WTC11 (cell line): ENCODE measurements at regions not wholly inside any gene's neighbourhood (a gene's known extent, or its start where the extent isn't known, plus 50 kb on each side); places are given as distances from the start of the nearest gene placed in this dataset.
A peak's percentile ranks its signal among the peaks of the same experiment; 100 is the strongest.

Experiments used
- ATAC-seq: fragments of 200-7000 bp; cut with Tn5 transposase; 2 replicates; pipeline ENCODE4 v1.10.0; 2021; ENCODE audit warnings: mild to moderate bottlenecking, moderate library complexity
- CTCF ChIA-PET: fragments of 300-600 bp; sonication (Branson Sonifier 250); formaldehyde crosslinking; loops from one replicate; lab custom pipeline; 2021; ENCODE audit warnings: antibody characterized with exemption; lab: Charles Lee
- POLR2A ChIA-PET: fragments of 350-600 bp; sonication (Branson Sonifier 250); formaldehyde crosslinking; loops from one replicate; lab custom pipeline; 2021; ENCODE audit warnings: antibody characterized with exemption; lab: Charles Lee
- DNase-seq: peaks from one replicate; pipeline ENCODE4 v3.0.0; 2021; ENCODE audit warnings: low spot score
- H3K27ac Mint-ChIP-seq: 2 replicates; pipeline ENCODE4 v1.8.0; 2021; ENCODE audit warnings: mixed read lengths
- H3K27me3 Mint-ChIP-seq: 2 replicates; pipeline ENCODE4 v1.8.0; 2021; ENCODE audit warnings: low read depth, mild to moderate bottlenecking, moderate library complexity, mixed read lengths
- H3K36me3 Mint-ChIP-seq: 2 replicates; pipeline ENCODE4 v1.8.0; 2021; ENCODE audit warnings: mixed read lengths
- H3K4me1 Mint-ChIP-seq: 2 replicates; pipeline ENCODE4 v1.8.0; 2022; ENCODE audit warnings: mixed read lengths
- H3K4me3 Mint-ChIP-seq: 2 replicates; pipeline ENCODE4 v1.8.0; 2021; ENCODE audit warnings: mild to moderate bottlenecking, moderate library complexity, mixed read lengths
- H3K9me3 Mint-ChIP-seq: 2 replicates; pipeline ENCODE4 v1.8.0; 2021; ENCODE audit warnings: mixed read lengths
- ATF1 ChIP-seq: sonication (generic); formaldehyde crosslinking; IDR thresholded peaks from 2 replicates; pipeline ENCODE4 v1.8.1; 2023; ENCODE audit warnings: mild to moderate bottlenecking, moderate library complexity, missing genetic modification reagents
- CBFB ChIP-seq: sonication (generic); formaldehyde crosslinking; IDR thresholded peaks from 2 replicates; pipeline ENCODE4 v1.8.1; 2022; ENCODE audit warnings: mild to moderate bottlenecking, low read depth, missing genetic modification reagents
- CREM ChIP-seq: sonication (generic); formaldehyde crosslinking; IDR thresholded peaks from 2 replicates; pipeline ENCODE4 v1.8.1; 2022; ENCODE audit warnings: mild to moderate bottlenecking, missing genetic modification reagents, moderate library complexity
- EMX1 ChIP-seq: fragments of 250-450 bp; sonication (Bioruptor Pico); IDR thresholded peaks from 2 replicates; pipeline ENCODE4 v1.8.0; 2021; ENCODE audit warnings: mild to moderate bottlenecking
- FOXJ3 ChIP-seq: sonication (generic); formaldehyde crosslinking; IDR thresholded peaks from 2 replicates; pipeline ENCODE4 v1.9.0; 2021; ENCODE audit warnings: missing genetic modification reagents, mild to moderate bottlenecking, borderline replicate concordance
- HMGA2 ChIP-seq: fragments of 250-450 bp; sonication (Bioruptor Pico); IDR thresholded peaks from 2 replicates; pipeline ENCODE4 v1.4.0; 2021; ENCODE audit warnings: mild to moderate bottlenecking, moderate library complexity
- JUN ChIP-seq: sonication (generic); formaldehyde crosslinking; IDR thresholded peaks from 2 replicates; pipeline ENCODE4 v1.8.0; 2023; ENCODE audit warnings: mild to moderate bottlenecking, missing genetic modification reagents
- NFATC4 ChIP-seq: fragments of 250-450 bp; sonication (Bioruptor Pico); IDR thresholded peaks from 2 replicates; pipeline ENCODE4 v1.9.0; 2021; ENCODE audit warnings: mild to moderate bottlenecking
- NR1H2 ChIP-seq: sonication (generic); formaldehyde crosslinking; IDR thresholded peaks from 2 replicates; pipeline ENCODE4 v1.9.0; 2021; ENCODE audit warnings: mild to moderate bottlenecking, moderate library complexity, missing genetic modification reagents
- OVOL2 ChIP-seq: fragments of 250-450 bp; sonication (Bioruptor Pico); IDR thresholded peaks from 2 replicates; pipeline ENCODE4 v1.9.0; 2021; ENCODE audit warnings: mild to moderate bottlenecking, borderline replicate concordance
- SMAD4 ChIP-seq: sonication (generic); formaldehyde crosslinking; IDR thresholded peaks from 2 replicates; pipeline ENCODE4 v1.8.0; 2022; ENCODE audit warnings: mild to moderate bottlenecking, missing genetic modification reagents
- TCF7 ChIP-seq: sonication (generic); formaldehyde crosslinking; IDR thresholded peaks from 2 replicates; pipeline ENCODE4 v1.8.0; 2022; ENCODE audit warnings: mild to moderate bottlenecking, low read depth, missing genetic modification reagents, moderate library complexity
- TP53 ChIP-seq: sonication (generic); formaldehyde crosslinking; IDR thresholded peaks from 2 replicates; pipeline ENCODE4 v1.8.1; 2023; ENCODE audit warnings: mild to moderate bottlenecking, missing genetic modification reagents
- ZBTB21 ChIP-seq: sonication (generic); formaldehyde crosslinking; IDR thresholded peaks from 2 replicates; pipeline ENCODE4 v1.8.1; 2023; ENCODE audit warnings: mild to moderate bottlenecking, missing genetic modification reagents, borderline replicate concordance
- ZNF138 ChIP-seq: sonication (generic); formaldehyde crosslinking; conservative IDR thresholded peaks from 2 replicates; pipeline ENCODE4 v1.8.1; 2022; ENCODE audit warnings: mild to moderate bottlenecking, moderate library complexity, missing genetic modification reagents
- ZNF263 ChIP-seq: sonication (generic); formaldehyde crosslinking; IDR thresholded peaks from 2 replicates; pipeline ENCODE4 v1.8.1; 2022; ENCODE audit warnings: low read depth, mild to moderate bottlenecking, moderate library complexity, missing genetic modification reagents
- TF ChIP-seq, protein P1 (sequence below): sonication (generic); formaldehyde crosslinking; IDR thresholded peaks from 2 replicates; pipeline ENCODE4 v1.8.1; 2023; ENCODE audit warnings: mild to moderate bottlenecking, moderate library complexity, missing genetic modification reagents
- TF ChIP-seq, protein P2 (sequence below): fragments of 250-450 bp; sonication (Bioruptor Pico); IDR thresholded peaks from 2 replicates; pipeline ENCODE4 v1.9.0; 2021; ENCODE audit warnings: mild to moderate bottlenecking
- TF ChIP-seq, protein P3 (sequence below): fragments of 250-450 bp; sonication (Bioruptor Pico); IDR thresholded peaks from 2 replicates; pipeline ENCODE4 v1.9.0; 2021; ENCODE audit warnings: mild to moderate bottlenecking, borderline replicate concordance
- TF ChIP-seq, protein P4 (sequence below): sonication (generic); formaldehyde crosslinking; IDR thresholded peaks from 2 replicates; pipeline ENCODE4 v1.8.1; 2022; ENCODE audit warnings: low read depth, missing genetic modification reagents, borderline replicate concordance
- TF ChIP-seq, protein P5 (sequence below): fragments of 250-450 bp; sonication (Bioruptor Pico); IDR thresholded peaks from 2 replicates; pipeline ENCODE4 v1.9.0; 2021; ENCODE audit warnings: moderate library complexity, mild to moderate bottlenecking, inconsistent platforms, borderline replicate concordance

DNA sequence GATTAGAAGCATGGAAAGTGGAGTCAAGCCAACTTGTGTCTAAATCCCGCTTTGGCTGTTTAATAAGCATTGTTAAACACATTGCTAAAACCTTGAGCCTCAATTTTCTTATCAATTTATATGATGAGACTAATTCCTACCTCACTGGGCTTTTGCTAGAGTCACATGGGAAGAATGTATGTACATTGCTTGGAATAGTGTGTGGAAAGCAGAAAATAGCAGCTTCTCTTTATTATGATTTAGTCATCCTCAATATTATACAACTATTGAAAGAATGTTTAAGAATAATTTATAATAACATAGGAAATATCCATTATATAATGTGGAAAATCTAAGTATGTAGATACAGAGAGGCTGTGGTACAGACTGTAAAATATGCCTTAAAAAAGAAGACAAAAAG is 313.0 kb upstream of the CDYL start:
- ATAC-seq = no peak
- Mint-ChIP-seq H3K27ac (no peak overlapping the region), H3K9me3 (peaks cover 3% of the 10 kb centered on the region; the same call in 1 of the 2 replicates), H3K4me3 (no peak overlapping the region), H3K27me3 (peaks cover 2% of the 10 kb centered on the region; the same call in 1 of the 2 replicates), H3K4me1 (peaks cover 9% of the 10 kb centered on the region), H3K36me3 (peaks cover 2% of the 10 kb centered on the region; the same call in 1 of the 2 replicates)
- TF ChIP-seq, protein P1, sequence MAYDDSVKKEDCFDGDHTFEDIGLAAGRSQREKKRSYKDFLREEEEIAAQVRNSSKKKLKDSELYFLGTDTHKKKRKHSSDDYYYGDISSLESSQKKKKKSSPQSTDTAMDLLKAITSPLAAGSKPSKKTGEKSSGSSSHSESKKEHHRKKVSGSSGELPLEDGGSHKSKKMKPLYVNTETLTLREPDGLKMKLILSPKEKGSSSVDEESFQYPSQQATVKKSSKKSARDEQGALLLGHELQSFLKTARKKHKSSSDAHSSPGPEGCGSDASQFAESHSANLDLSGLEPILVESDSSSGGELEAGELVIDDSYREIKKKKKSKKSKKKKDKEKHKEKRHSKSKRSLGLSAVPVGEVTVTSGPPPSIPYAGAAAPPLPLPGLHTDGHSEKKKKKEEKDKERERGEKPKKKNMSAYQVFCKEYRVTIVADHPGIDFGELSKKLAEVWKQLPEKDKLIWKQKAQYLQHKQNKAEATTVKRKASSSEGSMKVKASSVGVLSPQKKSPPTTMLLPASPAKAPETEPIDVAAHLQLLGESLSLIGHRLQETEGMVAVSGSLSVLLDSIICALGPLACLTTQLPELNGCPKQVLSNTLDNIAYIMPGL (CRISPR knock-in tag) = no peak
- TF ChIP-seq ATF1 (CRISPR knock-in tag) = no peak
- no peak for TF ChIP-seq ZBTB21 (CRISPR knock-in tag)
- TF ChIP-seq JUN = no peak
- ChIA-PET POLR2A (no interaction called here), CTCF (no interaction called here)
- no peak for DNase-seq

DNA sequence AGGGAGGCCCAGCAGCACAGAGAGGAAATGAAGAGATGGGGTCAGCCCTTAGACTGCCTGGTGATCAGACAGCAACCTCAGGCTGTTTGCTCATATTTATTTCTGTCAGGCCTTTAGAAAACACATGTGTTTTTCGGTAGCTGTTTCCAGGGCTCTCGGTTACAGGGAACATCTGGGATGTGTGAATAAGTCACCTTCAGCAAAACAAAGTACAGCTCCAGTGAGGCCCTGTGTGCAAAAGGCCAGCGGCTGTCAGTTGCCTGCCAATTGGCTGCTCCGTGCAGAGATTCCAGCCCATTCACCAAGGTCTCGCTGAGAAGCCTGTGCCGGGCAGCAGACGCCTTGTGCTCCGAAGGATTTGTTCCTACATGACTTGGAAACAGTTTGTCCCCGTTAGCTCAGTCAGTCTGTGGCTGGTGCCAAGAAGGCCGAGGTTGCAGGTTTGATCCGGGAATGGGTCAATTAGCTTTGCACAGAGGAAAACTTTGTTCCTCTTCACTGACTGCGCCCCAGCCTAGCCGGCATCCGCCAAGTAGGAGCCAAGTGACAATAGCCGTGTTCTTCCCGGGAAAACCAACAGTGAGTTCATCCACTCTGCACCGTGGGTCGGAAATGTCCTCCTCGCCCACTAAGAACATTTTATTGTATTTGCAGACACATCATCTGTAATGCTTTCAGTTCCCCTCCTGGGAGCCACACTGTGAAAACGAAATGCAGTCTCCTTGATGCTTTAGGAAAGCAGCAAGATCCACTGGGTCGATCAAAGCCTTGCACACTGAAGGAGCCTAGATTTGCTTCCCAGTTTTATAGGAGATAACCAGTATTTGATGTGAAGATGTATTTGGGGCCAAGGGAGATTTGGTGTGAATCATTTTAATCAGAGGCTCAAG is 315.4 kb upstream of the CDYL start:
- ATAC-seq = peak; percentile 44; the same call in 1 of the 2 replicates
- ChIA-PET CTCF (no interaction called here), POLR2A (no interaction called here)
- Mint-ChIP-seq H3K9me3 (peaks cover 15% of the 10 kb centered on the region), H3K27me3 (peaks cover 6% of the 10 kb centered on the region)
- TF ChIP-seq TP53 (CRISPR knock-in tag) (no peak), NR1H2 (no peak), CREM (no peak), EMX1 (CRISPR knock-in tag) (no peak), SMAD4 (no peak), TCF7 (CRISPR knock-in tag) (no peak), OVOL2 (CRISPR knock-in tag) (no peak), CBFB (CRISPR knock-in tag) (no peak), HMGA2 (CRISPR knock-in tag) (no peak)
- TF ChIP-seq, all 79 proteins: peak for 0
- peaks cover 6% of the 10 kb centered on the region for H3K4me1 Mint-ChIP-seq
- no peak overlapping the region for H3K27ac Mint-ChIP-seq
- no peak overlapping the region for H3K4me3 Mint-ChIP-seq
- peaks cover 8% of the 10 kb centered on the region; the same call in 1 of the 2 replicates for H3K36me3 Mint-ChIP-seq
- no peak for DNase-seq

DNA sequence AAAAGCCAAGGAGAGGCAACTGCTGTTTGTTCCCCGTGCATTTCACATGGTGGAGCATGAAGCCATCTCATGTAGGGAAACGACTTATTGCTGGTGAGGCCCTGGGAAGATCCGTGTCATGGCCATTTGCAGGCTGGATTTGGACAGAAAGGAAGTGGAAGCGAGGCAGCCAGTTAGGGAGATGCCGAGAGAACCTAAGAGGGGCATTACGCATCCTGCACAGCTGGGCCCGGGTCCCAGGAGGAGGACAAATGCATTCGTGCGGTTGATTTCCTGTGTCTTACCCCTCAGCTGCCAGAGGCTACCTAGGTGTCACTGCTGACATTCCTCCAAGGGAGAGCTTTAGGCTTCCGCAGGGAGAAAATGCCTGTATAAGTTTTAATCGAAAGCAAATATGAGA is 316.2 kb upstream of the CDYL start:
- H3K27me3 Mint-ChIP-seq = peaks cover 6% of the 10 kb centered on the region
- CTCF ChIA-PET = no interaction called here
- H3K9me3 Mint-ChIP-seq = peaks cover 22% of the 10 kb centered on the region
- H3K4me1 Mint-ChIP-seq = peaks cover 6% of the 10 kb centered on the region
- no peak overlapping the region for H3K27ac Mint-ChIP-seq
- POLR2A ChIA-PET = no interaction called here
- ATAC-seq (no peak), DNase-seq (no peak)
- peaks cover 8% of the 10 kb centered on the region; the same call in 1 of the 2 replicates for H3K36me3 Mint-ChIP-seq
- no peak overlapping the region for H3K4me3 Mint-ChIP-seq
- TF ChIP-seq ZNF138 (no peak), NR1H2 (no peak), FOXJ3 (CRISPR knock-in tag) (no peak), NFATC4 (no peak), ZNF263 (CRISPR knock-in tag) (no peak)
- TF ChIP-seq, protein P2, sequence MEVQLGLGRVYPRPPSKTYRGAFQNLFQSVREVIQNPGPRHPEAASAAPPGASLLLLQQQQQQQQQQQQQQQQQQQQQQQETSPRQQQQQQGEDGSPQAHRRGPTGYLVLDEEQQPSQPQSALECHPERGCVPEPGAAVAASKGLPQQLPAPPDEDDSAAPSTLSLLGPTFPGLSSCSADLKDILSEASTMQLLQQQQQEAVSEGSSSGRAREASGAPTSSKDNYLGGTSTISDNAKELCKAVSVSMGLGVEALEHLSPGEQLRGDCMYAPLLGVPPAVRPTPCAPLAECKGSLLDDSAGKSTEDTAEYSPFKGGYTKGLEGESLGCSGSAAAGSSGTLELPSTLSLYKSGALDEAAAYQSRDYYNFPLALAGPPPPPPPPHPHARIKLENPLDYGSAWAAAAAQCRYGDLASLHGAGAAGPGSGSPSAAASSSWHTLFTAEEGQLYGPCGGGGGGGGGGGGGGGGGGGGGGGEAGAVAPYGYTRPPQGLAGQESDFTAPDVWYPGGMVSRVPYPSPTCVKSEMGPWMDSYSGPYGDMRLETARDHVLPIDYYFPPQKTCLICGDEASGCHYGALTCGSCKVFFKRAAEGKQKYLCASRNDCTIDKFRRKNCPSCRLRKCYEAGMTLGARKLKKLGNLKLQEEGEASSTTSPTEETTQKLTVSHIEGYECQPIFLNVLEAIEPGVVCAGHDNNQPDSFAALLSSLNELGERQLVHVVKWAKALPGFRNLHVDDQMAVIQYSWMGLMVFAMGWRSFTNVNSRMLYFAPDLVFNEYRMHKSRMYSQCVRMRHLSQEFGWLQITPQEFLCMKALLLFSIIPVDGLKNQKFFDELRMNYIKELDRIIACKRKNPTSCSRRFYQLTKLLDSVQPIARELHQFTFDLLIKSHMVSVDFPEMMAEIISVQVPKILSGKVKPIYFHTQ (CRISPR knock-in tag) = no peak
- TF ChIP-seq, protein P3, sequence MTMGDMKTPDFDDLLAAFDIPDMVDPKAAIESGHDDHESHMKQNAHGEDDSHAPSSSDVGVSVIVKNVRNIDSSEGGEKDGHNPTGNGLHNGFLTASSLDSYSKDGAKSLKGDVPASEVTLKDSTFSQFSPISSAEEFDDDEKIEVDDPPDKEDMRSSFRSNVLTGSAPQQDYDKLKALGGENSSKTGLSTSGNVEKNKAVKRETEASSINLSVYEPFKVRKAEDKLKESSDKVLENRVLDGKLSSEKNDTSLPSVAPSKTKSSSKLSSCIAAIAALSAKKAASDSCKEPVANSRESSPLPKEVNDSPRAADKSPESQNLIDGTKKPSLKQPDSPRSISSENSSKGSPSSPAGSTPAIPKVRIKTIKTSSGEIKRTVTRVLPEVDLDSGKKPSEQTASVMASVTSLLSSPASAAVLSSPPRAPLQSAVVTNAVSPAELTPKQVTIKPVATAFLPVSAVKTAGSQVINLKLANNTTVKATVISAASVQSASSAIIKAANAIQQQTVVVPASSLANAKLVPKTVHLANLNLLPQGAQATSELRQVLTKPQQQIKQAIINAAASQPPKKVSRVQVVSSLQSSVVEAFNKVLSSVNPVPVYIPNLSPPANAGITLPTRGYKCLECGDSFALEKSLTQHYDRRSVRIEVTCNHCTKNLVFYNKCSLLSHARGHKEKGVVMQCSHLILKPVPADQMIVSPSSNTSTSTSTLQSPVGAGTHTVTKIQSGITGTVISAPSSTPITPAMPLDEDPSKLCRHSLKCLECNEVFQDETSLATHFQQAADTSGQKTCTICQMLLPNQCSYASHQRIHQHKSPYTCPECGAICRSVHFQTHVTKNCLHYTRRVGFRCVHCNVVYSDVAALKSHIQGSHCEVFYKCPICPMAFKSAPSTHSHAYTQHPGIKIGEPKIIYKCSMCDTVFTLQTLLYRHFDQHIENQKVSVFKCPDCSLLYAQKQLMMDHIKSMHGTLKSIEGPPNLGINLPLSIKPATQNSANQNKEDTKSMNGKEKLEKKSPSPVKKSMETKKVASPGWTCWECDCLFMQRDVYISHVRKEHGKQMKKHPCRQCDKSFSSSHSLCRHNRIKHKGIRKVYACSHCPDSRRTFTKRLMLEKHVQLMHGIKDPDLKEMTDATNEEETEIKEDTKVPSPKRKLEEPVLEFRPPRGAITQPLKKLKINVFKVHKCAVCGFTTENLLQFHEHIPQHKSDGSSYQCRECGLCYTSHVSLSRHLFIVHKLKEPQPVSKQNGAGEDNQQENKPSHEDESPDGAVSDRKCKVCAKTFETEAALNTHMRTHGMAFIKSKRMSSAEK (CRISPR knock-in tag) = no peak
- TF ChIP-seq, protein P4, sequence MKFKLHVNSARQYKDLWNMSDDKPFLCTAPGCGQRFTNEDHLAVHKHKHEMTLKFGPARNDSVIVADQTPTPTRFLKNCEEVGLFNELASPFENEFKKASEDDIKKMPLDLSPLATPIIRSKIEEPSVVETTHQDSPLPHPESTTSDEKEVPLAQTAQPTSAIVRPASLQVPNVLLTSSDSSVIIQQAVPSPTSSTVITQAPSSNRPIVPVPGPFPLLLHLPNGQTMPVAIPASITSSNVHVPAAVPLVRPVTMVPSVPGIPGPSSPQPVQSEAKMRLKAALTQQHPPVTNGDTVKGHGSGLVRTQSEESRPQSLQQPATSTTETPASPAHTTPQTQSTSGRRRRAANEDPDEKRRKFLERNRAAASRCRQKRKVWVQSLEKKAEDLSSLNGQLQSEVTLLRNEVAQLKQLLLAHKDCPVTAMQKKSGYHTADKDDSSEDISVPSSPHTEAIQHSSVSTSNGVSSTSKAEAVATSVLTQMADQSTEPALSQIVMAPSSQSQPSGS = no peak
- TF ChIP-seq, protein P5, sequence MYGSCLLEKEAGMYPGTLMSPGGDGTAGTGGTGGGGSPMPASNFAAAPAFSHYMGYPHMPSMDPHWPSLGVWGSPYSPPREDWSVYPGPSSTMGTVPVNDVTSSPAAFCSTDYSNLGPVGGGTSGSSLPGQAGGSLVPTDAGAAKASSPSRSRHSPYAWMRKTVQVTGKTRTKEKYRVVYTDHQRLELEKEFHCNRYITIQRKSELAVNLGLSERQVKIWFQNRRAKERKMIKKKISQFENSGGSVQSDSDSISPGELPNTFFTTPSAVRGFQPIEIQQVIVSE (CRISPR knock-in tag) = no peak
